Cardiac fibroblast (primary cell): ENCODE measurements at regions not wholly inside any gene's neighbourhood (a gene's known extent, or its start where the extent isn't known, plus 50 kb on each side); places are given as distances from the start of the nearest gene placed in this dataset.
A peak's percentile ranks its signal among the peaks of the same experiment; 100 is the strongest.

Experiments used
- DNase-seq, 2 donors: peaks; one replicate each; pipeline versions ENCODE4 v3.0.0 to v3.0.0-alpha.2; 2010; ENCODE audit warnings: low read depth in 2 of 2
- H3K4me3 ChIP-seq, 2 donors: replicated peaks in 1 of 2; 1 replicate in 1 of 2; 2 replicates in 1 of 2; pipeline ENCODE4 v1.5.1; 2011; ENCODE audit warnings: low read depth in 2 of 2, low read length in 2 of 2, mild to moderate bottlenecking in 2 of 2, moderate library complexity in 1 of 2
- TF ChIP-seq, protein P1 (sequence below): IDR thresholded peaks from one replicate; pipeline ENCODE4 v1.5.1; 2011; ENCODE audit warnings: low read depth, mild to moderate bottlenecking, low read length, inconsistent platforms

DNA sequence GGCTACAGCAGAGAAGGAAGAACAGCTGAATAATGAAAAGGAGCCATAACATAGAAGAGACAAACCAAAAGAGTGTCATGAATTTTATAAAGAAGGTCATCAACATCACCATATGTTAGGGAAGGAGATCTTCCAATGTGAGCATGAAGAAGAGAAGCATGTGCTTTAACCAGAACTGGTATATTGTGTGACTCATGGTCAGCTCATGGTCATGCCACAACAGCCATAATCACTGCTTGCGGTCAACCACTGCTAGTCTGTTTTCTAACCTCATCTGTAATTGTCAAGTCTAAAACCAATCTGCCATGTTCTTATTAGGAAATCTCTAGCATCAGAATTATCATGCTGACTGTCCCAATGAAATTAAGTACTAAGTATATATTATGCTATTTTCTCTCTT is 204.1 kb upstream of the VRK2 start:
- TF ChIP-seq, protein P1, sequence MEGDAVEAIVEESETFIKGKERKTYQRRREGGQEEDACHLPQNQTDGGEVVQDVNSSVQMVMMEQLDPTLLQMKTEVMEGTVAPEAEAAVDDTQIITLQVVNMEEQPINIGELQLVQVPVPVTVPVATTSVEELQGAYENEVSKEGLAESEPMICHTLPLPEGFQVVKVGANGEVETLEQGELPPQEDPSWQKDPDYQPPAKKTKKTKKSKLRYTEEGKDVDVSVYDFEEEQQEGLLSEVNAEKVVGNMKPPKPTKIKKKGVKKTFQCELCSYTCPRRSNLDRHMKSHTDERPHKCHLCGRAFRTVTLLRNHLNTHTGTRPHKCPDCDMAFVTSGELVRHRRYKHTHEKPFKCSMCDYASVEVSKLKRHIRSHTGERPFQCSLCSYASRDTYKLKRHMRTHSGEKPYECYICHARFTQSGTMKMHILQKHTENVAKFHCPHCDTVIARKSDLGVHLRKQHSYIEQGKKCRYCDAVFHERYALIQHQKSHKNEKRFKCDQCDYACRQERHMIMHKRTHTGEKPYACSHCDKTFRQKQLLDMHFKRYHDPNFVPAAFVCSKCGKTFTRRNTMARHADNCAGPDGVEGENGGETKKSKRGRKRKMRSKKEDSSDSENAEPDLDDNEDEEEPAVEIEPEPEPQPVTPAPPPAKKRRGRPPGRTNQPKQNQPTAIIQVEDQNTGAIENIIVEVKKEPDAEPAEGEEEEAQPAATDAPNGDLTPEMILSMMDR = no peak
- DNase-seq = peak; percentile 0 to 1

DNA sequence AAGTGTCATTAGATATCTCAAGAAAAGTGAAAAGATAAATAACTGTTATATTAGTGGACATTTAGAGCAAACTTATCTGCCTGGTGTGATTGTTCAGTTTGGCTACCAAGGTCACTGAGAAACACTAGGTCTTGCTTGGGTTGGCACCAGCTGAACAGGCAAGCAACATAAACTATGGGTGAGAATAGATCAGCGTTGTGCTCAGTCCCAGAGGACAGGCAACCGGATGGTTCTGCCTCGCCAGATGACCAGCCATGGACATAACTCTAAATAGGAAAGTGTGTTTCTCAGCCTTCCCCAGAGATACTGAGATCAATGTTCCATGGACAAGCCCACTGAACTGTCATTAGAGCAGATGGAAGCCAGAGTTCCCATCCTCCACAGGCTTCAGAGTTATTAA is 203.4 kb upstream of the VRK2 start:
- TF ChIP-seq, protein P1 = no peak
- no peak for DNase-seq
- no peak overlapping the region for H3K4me3 ChIP-seq

More for the DNA sequence above, 204.1 kb upstream of the VRK2 start:
- no peak overlapping the region for H3K4me3 ChIP-seq

DNA sequence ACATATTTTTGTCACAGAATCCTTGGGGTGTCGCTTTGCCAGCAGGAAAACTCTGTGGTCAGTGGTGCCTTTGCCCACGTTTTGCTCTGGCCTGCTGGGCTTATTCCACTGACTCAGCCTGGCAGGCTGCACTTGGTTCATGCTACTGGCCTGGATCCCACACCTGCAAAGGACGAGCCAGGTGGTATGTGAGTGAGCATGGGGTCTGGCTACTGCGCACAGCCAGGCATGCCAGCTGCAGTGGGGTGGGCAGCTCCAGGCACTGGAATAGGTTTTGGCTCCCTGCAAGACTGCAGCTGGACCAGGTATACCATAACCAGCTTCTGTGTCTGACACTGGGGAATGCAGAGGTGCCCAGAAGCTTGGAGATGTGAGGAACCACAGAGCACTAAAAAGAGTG is 197.9 kb upstream of the VRK2 start:
- TF ChIP-seq, protein P1 = no peak
- DNase-seq = no peak
- H3K4me3 ChIP-seq = no peak overlapping the region

DNA sequence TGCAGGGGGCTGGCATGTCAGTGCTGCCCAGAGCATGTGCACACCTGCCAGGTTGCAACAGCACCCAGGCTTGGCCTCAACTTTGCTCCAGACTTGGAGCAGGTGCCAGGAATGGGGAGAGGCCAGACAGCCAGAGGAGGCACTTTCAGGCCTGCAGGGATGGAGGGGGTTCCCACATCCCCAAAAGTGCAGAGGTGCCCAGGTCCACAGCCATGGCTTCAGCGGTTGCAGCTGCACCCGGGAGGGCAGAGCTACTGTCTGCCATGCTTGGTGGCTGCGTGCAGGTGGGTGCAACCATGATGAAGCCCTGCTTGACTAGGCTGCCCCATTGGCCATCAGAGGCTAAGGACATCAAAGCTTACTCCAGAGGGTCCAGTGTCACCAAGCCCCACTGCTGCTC is 196.8 kb upstream of the VRK2 start:
- DNase-seq = no peak

DNA sequence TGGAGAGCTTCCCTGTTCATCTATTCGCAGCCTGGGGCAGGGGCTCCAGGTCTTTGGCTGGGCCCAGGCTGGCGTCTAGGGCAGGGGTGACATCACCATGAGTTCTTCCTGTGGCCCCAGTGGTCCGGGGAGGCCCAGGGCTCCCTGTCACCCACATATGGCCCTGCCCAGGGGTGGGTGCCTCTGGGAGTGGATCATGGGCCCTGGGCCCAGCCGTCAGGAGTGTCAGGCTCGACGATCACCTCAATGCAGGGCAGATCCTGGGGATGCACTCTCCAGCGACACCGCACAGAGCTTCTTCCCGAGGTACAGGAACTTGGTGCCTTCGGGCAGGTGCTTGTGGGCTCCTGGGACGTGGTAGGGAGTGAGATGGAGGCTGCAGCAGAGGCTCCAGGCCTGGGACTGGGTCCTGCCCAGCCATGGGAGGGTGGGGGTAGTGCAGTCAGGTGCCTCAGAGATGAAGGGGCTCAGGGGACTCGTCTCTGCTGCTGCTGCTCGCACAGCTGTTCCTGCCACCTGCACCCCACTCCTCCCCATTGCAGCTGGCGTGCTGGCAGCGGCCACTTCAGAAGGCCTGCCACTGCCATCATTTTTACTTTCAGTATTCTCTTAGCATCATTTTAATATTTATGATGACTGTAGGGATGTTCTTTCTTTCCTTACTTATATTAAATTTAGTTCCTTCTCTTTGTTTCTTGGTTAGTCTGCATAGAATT is 196.0 kb upstream of the VRK2 start:
- TF ChIP-seq, protein P1 = no peak
- no peak overlapping the region for H3K4me3 ChIP-seq

More for the DNA sequence above, 196.8 kb upstream of the VRK2 start:
- TF ChIP-seq, protein P1 = no peak
- H3K4me3 ChIP-seq = no peak overlapping the region

DNA sequence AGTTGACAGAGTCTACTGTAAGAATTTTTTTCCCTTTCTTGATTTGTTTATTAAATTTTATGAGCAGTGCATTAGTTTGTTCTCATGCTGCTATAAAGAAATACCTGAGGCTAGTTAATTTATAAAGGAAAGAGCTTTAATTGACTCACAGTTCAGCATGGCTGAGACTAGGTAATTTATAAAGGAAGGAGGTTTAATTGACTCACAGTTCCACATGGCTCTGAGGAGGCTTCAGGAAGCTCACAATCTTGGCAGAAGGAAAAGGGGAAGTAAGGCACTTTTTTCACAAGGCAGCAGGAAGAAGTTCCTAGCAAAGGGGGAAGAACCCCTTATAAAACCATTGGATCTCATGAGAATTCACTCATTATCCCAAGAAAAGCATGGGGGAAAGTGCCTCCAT is 191.4 kb upstream of the VRK2 start:
- H3K4me3 ChIP-seq = no peak overlapping the region
- TF ChIP-seq, protein P1 = no peak
- no peak for DNase-seq

More for the DNA sequence above, 196.0 kb upstream of the VRK2 start:
- no peak for DNase-seq

- TF ChIP-seq, protein P1 = no peak
- DNase-seq = no peak
- H3K4me3 ChIP-seq = no peak overlapping the region
These were observed 186.9 kb upstream of the VRK2 start for GRCh38 chr2:57859755-57860154.
